ENCODE measurements at regions not wholly inside any gene's neighbourhood (a gene's known extent, or its start where the extent isn't known, plus 50 kb on each side); places are given as distances from the start of the nearest gene placed in this dataset.

DNA sequence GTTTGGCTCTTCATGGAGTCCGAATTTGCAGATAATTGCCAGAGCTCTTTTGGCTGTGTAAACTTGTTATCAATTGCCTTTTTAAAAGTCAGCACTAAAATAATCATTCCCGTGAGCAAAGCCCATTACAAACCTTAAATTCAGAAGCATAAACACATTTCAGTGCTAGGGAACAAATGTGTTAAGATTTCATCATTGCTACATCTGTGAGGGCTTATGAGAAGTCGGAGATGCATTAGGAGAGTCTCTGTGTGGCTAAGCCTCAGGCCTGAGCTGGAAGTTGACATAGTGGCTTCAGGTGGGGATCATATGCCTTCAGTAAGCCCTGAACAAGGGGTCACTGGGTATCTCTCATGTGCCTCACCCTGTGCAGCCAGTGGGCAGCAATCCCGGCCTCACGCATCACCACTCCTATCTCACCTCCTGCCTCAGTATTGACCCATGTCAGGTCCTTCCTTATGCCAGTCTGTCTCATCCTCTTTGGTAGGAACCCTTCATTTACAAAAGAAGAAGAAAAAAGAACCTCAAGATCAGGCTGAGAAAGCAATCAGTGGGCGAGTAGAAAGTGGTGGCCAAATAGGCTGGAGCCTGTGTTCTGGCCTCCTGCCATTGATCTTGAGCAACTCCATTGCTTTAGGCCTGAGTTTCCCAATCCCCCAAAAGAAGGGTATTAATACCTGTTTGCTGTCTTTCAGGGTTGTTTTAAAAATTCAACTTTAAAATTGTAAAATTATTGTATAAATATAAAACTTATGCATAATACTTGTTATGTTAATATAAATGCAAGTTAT is 233.5 kb downstream of the IL20RB start:
- Histone ChIP-seq H3K9ac (ENCODE audit: low read depth in 1 of 2, low read length in 2 of 2) (no peak overlapping the region), H3K4me1 (ENCODE audit: control insufficient read depth in 4 of 4, insufficient read depth in 4 of 4, low read length in 3 of 4) (no peaks in the 10 kb centered on the region), H3K27me3 (ENCODE audit: control insufficient read depth in 4 of 4, insufficient read depth in 4 of 4, low read length in 3 of 4) (peaks cover 0 to 2% (median 0%) of the 10 kb centered on the region in 4 donors), H3K9me3 (ENCODE audit: control insufficient read depth in 4 of 4, low read length in 3 of 4) (no peaks in the 10 kb centered on the region), H3K4me3 (ENCODE audit: low read depth in 1 of 3, low read length in 3 of 3) (no peak overlapping the region), H3K27ac (ENCODE audit: low read depth in 1 of 2, low read length in 2 of 2) (no peak overlapping the region), H3K36me3 (ENCODE audit: control insufficient read depth in 4 of 4, insufficient read depth in 3 of 4, low read depth in 1 of 4, low read length in 3 of 4) (no peaks in the 10 kb centered on the region)
- DNase-seq (ENCODE audit: low spot score) = no peak
- WGBS = 71% methylated on average over 6 of the region's 6 CpGs
- TF ChIP-seq RXRA (IDR thresholded peaks at IDR 0.05) (no peak), FOXA2 (IDR thresholded peaks at IDR 0.05) (no peak), GABPA (IDR thresholded peaks at IDR 0.05 in 1 of 2, conservative IDR thresholded peaks at IDR 0.05 in 1 of 2) (no peak), FOXA1 (IDR thresholded peaks at IDR 0.05) (no peak), NR2F2 (IDR thresholded peaks at IDR 0.05) (no peak), HNF4A (conservative IDR thresholded peaks at IDR 0.05) (no peak), YY1 (IDR thresholded peaks at IDR 0.05) (no peak), TAF1 (conservative IDR thresholded peaks at IDR 0.05) (no peak), JUND (IDR thresholded peaks at IDR 0.05) (no peak)
- TF ChIP-seq, protein P1, sequence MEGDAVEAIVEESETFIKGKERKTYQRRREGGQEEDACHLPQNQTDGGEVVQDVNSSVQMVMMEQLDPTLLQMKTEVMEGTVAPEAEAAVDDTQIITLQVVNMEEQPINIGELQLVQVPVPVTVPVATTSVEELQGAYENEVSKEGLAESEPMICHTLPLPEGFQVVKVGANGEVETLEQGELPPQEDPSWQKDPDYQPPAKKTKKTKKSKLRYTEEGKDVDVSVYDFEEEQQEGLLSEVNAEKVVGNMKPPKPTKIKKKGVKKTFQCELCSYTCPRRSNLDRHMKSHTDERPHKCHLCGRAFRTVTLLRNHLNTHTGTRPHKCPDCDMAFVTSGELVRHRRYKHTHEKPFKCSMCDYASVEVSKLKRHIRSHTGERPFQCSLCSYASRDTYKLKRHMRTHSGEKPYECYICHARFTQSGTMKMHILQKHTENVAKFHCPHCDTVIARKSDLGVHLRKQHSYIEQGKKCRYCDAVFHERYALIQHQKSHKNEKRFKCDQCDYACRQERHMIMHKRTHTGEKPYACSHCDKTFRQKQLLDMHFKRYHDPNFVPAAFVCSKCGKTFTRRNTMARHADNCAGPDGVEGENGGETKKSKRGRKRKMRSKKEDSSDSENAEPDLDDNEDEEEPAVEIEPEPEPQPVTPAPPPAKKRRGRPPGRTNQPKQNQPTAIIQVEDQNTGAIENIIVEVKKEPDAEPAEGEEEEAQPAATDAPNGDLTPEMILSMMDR (IDR thresholded peaks at IDR 0.05; ENCODE audit: low read depth, low read length, missing input control) = no peak
- TF ChIP-seq, protein P2, sequence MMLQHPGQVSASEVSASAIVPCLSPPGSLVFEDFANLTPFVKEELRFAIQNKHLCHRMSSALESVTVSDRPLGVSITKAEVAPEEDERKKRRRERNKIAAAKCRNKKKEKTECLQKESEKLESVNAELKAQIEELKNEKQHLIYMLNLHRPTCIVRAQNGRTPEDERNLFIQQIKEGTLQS (IDR thresholded peaks at IDR 0.05) = no peak
- TF ChIP-seq, protein P3, sequence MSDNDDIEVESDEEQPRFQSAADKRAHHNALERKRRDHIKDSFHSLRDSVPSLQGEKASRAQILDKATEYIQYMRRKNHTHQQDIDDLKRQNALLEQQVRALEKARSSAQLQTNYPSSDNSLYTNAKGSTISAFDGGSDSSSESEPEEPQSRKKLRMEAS (IDR thresholded peaks at IDR 0.05) = no peak
- TF ChIP-seq, protein P4, sequence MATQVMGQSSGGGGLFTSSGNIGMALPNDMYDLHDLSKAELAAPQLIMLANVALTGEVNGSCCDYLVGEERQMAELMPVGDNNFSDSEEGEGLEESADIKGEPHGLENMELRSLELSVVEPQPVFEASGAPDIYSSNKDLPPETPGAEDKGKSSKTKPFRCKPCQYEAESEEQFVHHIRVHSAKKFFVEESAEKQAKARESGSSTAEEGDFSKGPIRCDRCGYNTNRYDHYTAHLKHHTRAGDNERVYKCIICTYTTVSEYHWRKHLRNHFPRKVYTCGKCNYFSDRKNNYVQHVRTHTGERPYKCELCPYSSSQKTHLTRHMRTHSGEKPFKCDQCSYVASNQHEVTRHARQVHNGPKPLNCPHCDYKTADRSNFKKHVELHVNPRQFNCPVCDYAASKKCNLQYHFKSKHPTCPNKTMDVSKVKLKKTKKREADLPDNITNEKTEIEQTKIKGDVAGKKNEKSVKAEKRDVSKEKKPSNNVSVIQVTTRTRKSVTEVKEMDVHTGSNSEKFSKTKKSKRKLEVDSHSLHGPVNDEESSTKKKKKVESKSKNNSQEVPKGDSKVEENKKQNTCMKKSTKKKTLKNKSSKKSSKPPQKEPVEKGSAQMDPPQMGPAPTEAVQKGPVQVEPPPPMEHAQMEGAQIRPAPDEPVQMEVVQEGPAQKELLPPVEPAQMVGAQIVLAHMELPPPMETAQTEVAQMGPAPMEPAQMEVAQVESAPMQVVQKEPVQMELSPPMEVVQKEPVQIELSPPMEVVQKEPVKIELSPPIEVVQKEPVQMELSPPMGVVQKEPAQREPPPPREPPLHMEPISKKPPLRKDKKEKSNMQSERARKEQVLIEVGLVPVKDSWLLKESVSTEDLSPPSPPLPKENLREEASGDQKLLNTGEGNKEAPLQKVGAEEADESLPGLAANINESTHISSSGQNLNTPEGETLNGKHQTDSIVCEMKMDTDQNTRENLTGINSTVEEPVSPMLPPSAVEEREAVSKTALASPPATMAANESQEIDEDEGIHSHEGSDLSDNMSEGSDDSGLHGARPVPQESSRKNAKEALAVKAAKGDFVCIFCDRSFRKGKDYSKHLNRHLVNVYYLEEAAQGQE (IDR thresholded peaks at IDR 0.05) = no peak

DNA sequence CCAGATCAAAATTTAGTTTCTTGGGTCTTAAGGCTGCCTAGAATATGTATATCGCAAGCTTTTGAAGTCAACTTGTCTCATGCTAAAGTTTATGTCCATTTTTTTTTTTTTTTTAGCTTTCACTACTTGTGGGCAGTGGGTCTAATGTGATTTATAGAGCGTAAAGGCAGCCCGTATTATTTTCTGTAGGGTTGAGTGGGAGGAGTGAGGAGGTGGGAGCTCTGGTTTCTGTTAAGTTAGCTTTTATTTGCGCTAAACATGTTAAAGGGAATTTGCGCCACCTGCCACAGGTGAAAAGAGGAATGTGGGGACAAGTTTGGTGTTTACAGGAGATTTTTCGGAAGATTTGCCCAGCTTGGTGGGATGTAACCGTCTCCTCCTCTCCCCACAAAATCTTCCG is 234.2 kb downstream of the IL20RB start:
- Histone ChIP-seq H3K4me1 (ENCODE audit: control insufficient read depth in 4 of 4, insufficient read depth in 4 of 4, low read length in 3 of 4) (no peaks in the 10 kb centered on the region), H3K36me3 (ENCODE audit: control insufficient read depth in 4 of 4, insufficient read depth in 3 of 4, low read depth in 1 of 4, low read length in 3 of 4) (no peaks in the 10 kb centered on the region), H3K27me3 (ENCODE audit: control insufficient read depth in 4 of 4, insufficient read depth in 4 of 4, low read length in 3 of 4) (peaks cover 0 to 2% (median 0%) of the 10 kb centered on the region in 4 donors), H3K9me3 (ENCODE audit: control insufficient read depth in 4 of 4, low read length in 3 of 4) (no peaks in the 10 kb centered on the region), H3K9ac (ENCODE audit: low read depth in 1 of 2, low read length in 2 of 2) (no peak overlapping the region), H3K27ac (ENCODE audit: low read depth in 1 of 2, low read length in 2 of 2) (no peak overlapping the region), H3K4me3 (ENCODE audit: low read depth in 1 of 3, low read length in 3 of 3) (no peak overlapping the region)
- no peak for DNase-seq (ENCODE audit: low spot score)
- WGBS = 73% methylated on average over 8 of the region's 8 CpGs
- TF ChIP-seq HNF4A (conservative IDR thresholded peaks at IDR 0.05) (no peak), EGR1 (IDR thresholded peaks at IDR 0.05; ENCODE audit: low read depth in 2 of 2) (no peak), RXRA (IDR thresholded peaks at IDR 0.05) (no peak), JUND (IDR thresholded peaks at IDR 0.05) (no peak)
- TF ChIP-seq, protein P4 (IDR thresholded peaks at IDR 0.05) = no peak
- TF ChIP-seq, protein P5, sequence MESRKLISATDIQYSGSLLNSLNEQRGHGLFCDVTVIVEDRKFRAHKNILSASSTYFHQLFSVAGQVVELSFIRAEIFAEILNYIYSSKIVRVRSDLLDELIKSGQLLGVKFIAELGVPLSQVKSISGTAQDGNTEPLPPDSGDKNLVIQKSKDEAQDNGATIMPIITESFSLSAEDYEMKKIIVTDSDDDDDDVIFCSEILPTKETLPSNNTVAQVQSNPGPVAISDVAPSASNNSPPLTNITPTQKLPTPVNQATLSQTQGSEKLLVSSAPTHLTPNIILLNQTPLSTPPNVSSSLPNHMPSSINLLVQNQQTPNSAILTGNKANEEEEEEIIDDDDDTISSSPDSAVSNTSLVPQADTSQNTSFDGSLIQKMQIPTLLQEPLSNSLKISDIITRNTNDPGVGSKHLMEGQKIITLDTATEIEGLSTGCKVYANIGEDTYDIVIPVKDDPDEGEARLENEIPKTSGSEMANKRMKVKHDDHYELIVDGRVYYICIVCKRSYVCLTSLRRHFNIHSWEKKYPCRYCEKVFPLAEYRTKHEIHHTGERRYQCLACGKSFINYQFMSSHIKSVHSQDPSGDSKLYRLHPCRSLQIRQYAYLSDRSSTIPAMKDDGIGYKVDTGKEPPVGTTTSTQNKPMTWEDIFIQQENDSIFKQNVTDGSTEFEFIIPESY (IDR thresholded peaks at IDR 0.05) = no peak
- TF ChIP-seq, protein P3 (IDR thresholded peaks at IDR 0.05) = no peak

Measured in liver (tissue), 8 donors.